Neural cell (in vitro differentiated cells): ENCODE measurements at regions not wholly inside any gene's neighbourhood (a gene's known extent, or its start where the extent isn't known, plus 50 kb on each side); places are given as distances from the start of the nearest gene placed in this dataset.

Experiments used
- H2AFZ ChIP-seq: fragments of 200-600, 300-800 bp; sonication (generic), shearing (Covaris generic); 2 replicates; pipeline ENCODE4 v1.6.0; 2014; ENCODE audit warnings: low read depth, mild to moderate bottlenecking, antibody characterized with exemption, low read length, moderate library complexity
- H3F3A ChIP-seq: fragments of 200-600 bp; shearing (Covaris generic); 2 replicates; pipeline ENCODE4 v1.6.1; 2016; ENCODE audit warnings: mild to moderate bottlenecking, moderate library complexity, mixed read lengths, antibody characterized with exemption, low read length; ENCODE audit not compliant: insufficient read depth, poor library complexity, severe bottlenecking
- H3K27ac ChIP-seq: fragments of 200-600, 300-800 bp; sonication (generic), shearing (Covaris generic); 2 replicates; pipeline ENCODE4 v1.5.1; 2014; ENCODE audit warnings: mild to moderate bottlenecking, low read length, moderate library complexity
- H3K27me3 ChIP-seq: fragments of 300-800, 200-600 bp; sonication (generic), shearing (Covaris generic); 2 replicates; pipeline ENCODE4 v1.6.0; 2014; ENCODE audit warnings: mild to moderate bottlenecking, low read depth, low read length, moderate library complexity; ENCODE audit not compliant: insufficient read depth
- H3K36me3 ChIP-seq: fragments of 300-800, 200-600 bp; sonication (generic), shearing (Covaris generic); 2 replicates; pipeline ENCODE4 v1.5.1; 2014; ENCODE audit warnings: mild to moderate bottlenecking, antibody characterized with exemption, low read length, moderate library complexity; ENCODE audit not compliant: insufficient read depth
- H3K4me2 ChIP-seq: fragments of 300-800, 200-600 bp; sonication (generic), shearing (Covaris generic); 2 replicates; pipeline ENCODE4 v1.6.0; 2014; ENCODE audit warnings: mild to moderate bottlenecking, low read length
- H3K4me3 ChIP-seq: fragments of 300-800, 200-600 bp; sonication (generic), shearing (Covaris generic); 2 replicates; pipeline ENCODE4 v1.5.1; 2014; ENCODE audit warnings: mild to moderate bottlenecking, low read length, moderate library complexity
- H3K79me2 ChIP-seq: fragments of 200-600 bp; shearing (Covaris generic); replicated peaks from 2 replicates; pipeline ENCODE4 v1.6.0; 2014; ENCODE audit warnings: mild to moderate bottlenecking, low read length, moderate library complexity; ENCODE audit not compliant: insufficient read depth
- H3K9ac ChIP-seq: fragments of 300-800, 200-600 bp; sonication (generic), shearing (Covaris generic); 2 replicates; pipeline ENCODE4 v1.6.1; 2016; ENCODE audit warnings: mild to moderate bottlenecking, low read length, mixed read lengths
- H3K9me2 ChIP-seq: fragments of 200-600 bp; shearing (Covaris generic); 2 replicates; pipeline ENCODE4 v1.6.1; 2016; ENCODE audit warnings: mild to moderate bottlenecking, low read length, mixed read lengths; ENCODE audit not compliant: insufficient read depth
- H3K9me3 ChIP-seq: fragments of 200-600, 300-800 bp; sonication (generic), shearing (Covaris generic); 2 replicates; pipeline ENCODE4 v1.6.1; 2016; ENCODE audit warnings: mild to moderate bottlenecking, mixed run types, low read length, moderate library complexity, mixed read lengths
- H4K20me1 ChIP-seq: fragments of 200-600 bp; shearing (Covaris generic); 2 replicates; pipeline ENCODE4 v1.6.1; 2016; ENCODE audit warnings: mild to moderate bottlenecking, mixed run types; ENCODE audit not compliant: insufficient read depth
- EP300 ChIP-seq: fragments of 450-650 bp; conservative IDR thresholded peaks from 2 replicates; pipeline ENCODE4 v1.6.1; 2014; ENCODE audit warnings: antibody characterized with exemption, mild to moderate bottlenecking, moderate library complexity; ENCODE audit not compliant: poor library complexity, severe bottlenecking
- EZH2 ChIP-seq: fragments of 200-600, 300-800 bp; shearing (Covaris generic), sonication (generic); IDR thresholded peaks from 2 replicates; pipeline ENCODE4 v1.6.1; 2014; ENCODE audit warnings: antibody characterized with exemption, low read length, borderline replicate concordance, mild to moderate bottlenecking; ENCODE audit not compliant: insufficient read depth, poor library complexity, severe bottlenecking
- MXI1 ChIP-seq: fragments of 450-650 bp; conservative IDR thresholded peaks from 2 replicates; pipeline ENCODE4 v1.6.1; 2014; ENCODE audit warnings: antibody characterized with exemption, mild to moderate bottlenecking; ENCODE audit not compliant: poor library complexity, severe bottlenecking
- POLR2AphosphoS5 ChIP-seq: IDR thresholded peaks from 2 replicates; pipeline ENCODE4 v1.6.1; 2012
- RAD21 ChIP-seq: fragments of 450-650 bp; conservative IDR thresholded peaks from 2 replicates; pipeline ENCODE4 v1.6.1; 2014; ENCODE audit warnings: antibody characterized with exemption, mild to moderate bottlenecking, moderate library complexity
- SMC3 ChIP-seq: fragments of 450-650 bp; conservative IDR thresholded peaks from 2 replicates; pipeline ENCODE4 v1.6.1; 2014; ENCODE audit warnings: antibody characterized with exemption, mild to moderate bottlenecking, moderate library complexity; ENCODE audit not compliant: poor library complexity
- TAF1 ChIP-seq: IDR thresholded peaks from 2 replicates; pipeline ENCODE4 v1.6.1; 2012; ENCODE audit warnings: low read depth
- TF ChIP-seq, protein P1 (sequence below): fragments of 450-650 bp; IDR thresholded peaks from 2 replicates; pipeline ENCODE4 v1.5.1; 2014; ENCODE audit warnings: antibody characterized with exemption, mild to moderate bottlenecking, moderate library complexity; ENCODE audit not compliant: poor library complexity, severe bottlenecking
- TF ChIP-seq, protein P2 (sequence below): IDR thresholded peaks from 2 replicates; pipeline ENCODE4 v1.6.1; 2012; ENCODE audit warnings: borderline replicate concordance

DNA sequence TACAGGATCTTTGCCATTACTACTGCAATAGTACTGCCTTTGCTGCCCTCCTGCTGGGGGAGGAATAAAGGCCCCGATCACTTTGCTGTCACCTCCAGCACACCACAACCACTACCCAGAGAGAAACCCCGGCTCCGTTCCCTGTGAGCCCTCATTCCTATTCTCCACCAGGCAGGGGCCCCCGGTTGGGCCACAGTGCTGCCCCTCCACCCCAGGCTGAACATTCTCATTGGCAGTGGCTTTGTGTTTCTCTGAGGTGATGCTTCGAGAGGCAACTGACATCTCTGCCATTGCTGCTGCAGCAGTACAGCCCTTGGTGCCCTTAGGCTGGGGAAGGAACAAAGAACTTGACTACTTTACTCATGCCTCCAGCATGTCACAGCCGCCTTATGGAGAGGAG is 612.9 kb upstream of the EPHA6 start:
- no peak overlapping the region for H3K27ac ChIP-seq
- no peak overlapping the region for H2AFZ ChIP-seq
- no peak overlapping the region for H3K4me3 ChIP-seq
- H3K79me2 ChIP-seq = no peaks in the 10 kb centered on the region
- no peaks in the 10 kb centered on the region for H4K20me1 ChIP-seq
- H3K9me3 ChIP-seq = no peaks in the 10 kb centered on the region
- H3K4me2 ChIP-seq = no peak overlapping the region
- no peaks in the 10 kb centered on the region for H3K27me3 ChIP-seq
- no peaks in the 10 kb centered on the region for H3K36me3 ChIP-seq
- no peak overlapping the region for H3K9ac ChIP-seq
- H3K9me2 ChIP-seq = no peaks in the 10 kb centered on the region
- H3F3A ChIP-seq = no peaks in the 10 kb centered on the region
- no peak for TF ChIP-seq POLR2AphosphoS5
- TF ChIP-seq RAD21 = no peak
- no peak for TF ChIP-seq EZH2
- TF ChIP-seq, protein P1, sequence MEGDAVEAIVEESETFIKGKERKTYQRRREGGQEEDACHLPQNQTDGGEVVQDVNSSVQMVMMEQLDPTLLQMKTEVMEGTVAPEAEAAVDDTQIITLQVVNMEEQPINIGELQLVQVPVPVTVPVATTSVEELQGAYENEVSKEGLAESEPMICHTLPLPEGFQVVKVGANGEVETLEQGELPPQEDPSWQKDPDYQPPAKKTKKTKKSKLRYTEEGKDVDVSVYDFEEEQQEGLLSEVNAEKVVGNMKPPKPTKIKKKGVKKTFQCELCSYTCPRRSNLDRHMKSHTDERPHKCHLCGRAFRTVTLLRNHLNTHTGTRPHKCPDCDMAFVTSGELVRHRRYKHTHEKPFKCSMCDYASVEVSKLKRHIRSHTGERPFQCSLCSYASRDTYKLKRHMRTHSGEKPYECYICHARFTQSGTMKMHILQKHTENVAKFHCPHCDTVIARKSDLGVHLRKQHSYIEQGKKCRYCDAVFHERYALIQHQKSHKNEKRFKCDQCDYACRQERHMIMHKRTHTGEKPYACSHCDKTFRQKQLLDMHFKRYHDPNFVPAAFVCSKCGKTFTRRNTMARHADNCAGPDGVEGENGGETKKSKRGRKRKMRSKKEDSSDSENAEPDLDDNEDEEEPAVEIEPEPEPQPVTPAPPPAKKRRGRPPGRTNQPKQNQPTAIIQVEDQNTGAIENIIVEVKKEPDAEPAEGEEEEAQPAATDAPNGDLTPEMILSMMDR = no peak
- no peak for TF ChIP-seq TAF1
- TF ChIP-seq MXI1 = no peak
- no peak for TF ChIP-seq SMC3
- TF ChIP-seq, protein P2, sequence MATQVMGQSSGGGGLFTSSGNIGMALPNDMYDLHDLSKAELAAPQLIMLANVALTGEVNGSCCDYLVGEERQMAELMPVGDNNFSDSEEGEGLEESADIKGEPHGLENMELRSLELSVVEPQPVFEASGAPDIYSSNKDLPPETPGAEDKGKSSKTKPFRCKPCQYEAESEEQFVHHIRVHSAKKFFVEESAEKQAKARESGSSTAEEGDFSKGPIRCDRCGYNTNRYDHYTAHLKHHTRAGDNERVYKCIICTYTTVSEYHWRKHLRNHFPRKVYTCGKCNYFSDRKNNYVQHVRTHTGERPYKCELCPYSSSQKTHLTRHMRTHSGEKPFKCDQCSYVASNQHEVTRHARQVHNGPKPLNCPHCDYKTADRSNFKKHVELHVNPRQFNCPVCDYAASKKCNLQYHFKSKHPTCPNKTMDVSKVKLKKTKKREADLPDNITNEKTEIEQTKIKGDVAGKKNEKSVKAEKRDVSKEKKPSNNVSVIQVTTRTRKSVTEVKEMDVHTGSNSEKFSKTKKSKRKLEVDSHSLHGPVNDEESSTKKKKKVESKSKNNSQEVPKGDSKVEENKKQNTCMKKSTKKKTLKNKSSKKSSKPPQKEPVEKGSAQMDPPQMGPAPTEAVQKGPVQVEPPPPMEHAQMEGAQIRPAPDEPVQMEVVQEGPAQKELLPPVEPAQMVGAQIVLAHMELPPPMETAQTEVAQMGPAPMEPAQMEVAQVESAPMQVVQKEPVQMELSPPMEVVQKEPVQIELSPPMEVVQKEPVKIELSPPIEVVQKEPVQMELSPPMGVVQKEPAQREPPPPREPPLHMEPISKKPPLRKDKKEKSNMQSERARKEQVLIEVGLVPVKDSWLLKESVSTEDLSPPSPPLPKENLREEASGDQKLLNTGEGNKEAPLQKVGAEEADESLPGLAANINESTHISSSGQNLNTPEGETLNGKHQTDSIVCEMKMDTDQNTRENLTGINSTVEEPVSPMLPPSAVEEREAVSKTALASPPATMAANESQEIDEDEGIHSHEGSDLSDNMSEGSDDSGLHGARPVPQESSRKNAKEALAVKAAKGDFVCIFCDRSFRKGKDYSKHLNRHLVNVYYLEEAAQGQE = no peak
- no peak for TF ChIP-seq EP300

DNA sequence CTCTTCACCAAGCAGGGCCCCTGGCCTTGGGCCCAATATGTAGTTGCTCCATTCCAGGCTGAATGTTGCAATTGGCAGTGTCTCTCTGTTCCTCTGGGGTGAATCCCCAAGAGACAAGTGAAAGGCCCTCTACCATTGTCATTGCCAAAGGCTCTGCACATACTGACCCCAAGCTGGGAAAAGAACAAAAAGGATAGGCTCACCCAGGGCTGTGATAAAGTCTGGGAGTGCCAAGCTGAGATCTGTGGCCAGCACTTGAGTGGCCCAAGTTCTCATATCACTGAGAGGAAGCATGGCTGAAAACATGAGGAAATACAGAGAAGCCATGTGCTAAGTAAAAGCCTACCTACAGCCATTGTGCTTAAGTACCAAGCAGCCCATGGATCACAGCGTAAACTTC is 612.2 kb upstream of the EPHA6 start:
- H3K36me3 ChIP-seq = no peaks in the 10 kb centered on the region
- H3K27ac ChIP-seq = no peak overlapping the region
- no peaks in the 10 kb centered on the region for H3K9me2 ChIP-seq
- TF ChIP-seq SMC3 (no peak), RAD21 (no peak), TAF1 (no peak), MXI1 (no peak), EZH2 (no peak), EP300 (no peak), POLR2AphosphoS5 (no peak)
- TF ChIP-seq, protein P2 = no peak
- TF ChIP-seq, protein P1 = no peak
- no peak overlapping the region for H3K4me2 ChIP-seq
- no peaks in the 10 kb centered on the region for H3K79me2 ChIP-seq
- no peak overlapping the region for H2AFZ ChIP-seq
- no peaks in the 10 kb centered on the region for H3F3A ChIP-seq
- H3K4me3 ChIP-seq = no peak overlapping the region
- no peaks in the 10 kb centered on the region for H3K27me3 ChIP-seq
- H3K9ac ChIP-seq = no peak overlapping the region
- H4K20me1 ChIP-seq = no peaks in the 10 kb centered on the region
- no peaks in the 10 kb centered on the region for H3K9me3 ChIP-seq
